ENCODE measurements at regions not wholly inside any gene's neighbourhood (a gene's known extent, or its start where the extent isn't known, plus 50 kb on each side); places are given as distances from the start of the nearest gene placed in this dataset.
"Not testable (repeated sequence)": the region's sequence is repeated elsewhere in the genome, so short reads cannot be mapped to it uniquely, and the experiment has no call there.

DNA sequence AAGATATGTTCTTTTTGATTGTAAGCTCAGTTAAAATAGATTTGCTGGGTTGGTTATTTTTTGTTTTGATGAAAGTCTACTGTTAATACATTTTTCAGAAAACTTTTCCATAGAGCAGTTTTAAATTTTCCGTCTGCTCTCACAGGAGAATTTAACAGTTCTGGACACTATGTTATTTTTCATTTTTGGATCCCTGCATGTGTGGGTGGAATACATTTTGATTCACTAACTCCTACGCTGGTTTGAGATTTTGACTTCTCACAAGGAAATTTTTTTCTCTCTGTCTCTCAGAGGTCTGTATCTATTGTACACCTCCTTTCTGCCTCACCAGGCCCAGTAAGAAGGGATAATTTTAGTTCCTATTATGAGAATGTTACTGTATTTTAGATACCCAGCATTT lies 502.4 kb downstream of the CDH10 start:
- TF ChIP-seq, protein P1, sequence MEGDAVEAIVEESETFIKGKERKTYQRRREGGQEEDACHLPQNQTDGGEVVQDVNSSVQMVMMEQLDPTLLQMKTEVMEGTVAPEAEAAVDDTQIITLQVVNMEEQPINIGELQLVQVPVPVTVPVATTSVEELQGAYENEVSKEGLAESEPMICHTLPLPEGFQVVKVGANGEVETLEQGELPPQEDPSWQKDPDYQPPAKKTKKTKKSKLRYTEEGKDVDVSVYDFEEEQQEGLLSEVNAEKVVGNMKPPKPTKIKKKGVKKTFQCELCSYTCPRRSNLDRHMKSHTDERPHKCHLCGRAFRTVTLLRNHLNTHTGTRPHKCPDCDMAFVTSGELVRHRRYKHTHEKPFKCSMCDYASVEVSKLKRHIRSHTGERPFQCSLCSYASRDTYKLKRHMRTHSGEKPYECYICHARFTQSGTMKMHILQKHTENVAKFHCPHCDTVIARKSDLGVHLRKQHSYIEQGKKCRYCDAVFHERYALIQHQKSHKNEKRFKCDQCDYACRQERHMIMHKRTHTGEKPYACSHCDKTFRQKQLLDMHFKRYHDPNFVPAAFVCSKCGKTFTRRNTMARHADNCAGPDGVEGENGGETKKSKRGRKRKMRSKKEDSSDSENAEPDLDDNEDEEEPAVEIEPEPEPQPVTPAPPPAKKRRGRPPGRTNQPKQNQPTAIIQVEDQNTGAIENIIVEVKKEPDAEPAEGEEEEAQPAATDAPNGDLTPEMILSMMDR (conservative IDR thresholded peaks at IDR 0.05; ENCODE audit: low read depth, low read length) = no peak
- H3K4me3 ChIP-seq (ENCODE audit: low read depth, low read length) = no peak overlapping the region
- DNase-seq (ENCODE audit: low read depth) = no peak

DNA sequence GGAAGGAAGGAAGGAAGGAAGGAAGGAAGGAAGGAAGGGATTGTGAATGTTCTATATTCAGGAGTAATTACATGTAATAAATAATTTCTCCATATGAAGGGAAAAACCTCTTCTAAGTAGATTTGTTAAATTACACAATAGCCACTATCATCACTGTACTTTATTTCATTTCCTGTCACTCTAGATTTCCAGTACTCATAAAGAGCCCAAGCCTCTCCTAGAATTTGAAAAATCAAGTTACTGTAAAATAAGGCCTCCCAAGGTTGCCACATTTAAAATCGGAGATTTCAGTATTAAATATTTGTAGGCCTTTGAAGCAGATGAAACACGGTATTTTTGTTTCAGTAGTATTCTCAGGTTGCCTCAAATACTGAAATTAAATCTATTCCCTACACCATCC lies 499.0 kb downstream of the CDH10 start:
- H3K4me3 ChIP-seq (ENCODE audit: low read depth, low read length) = no peak overlapping the region
- TF ChIP-seq, protein P1 (conservative IDR thresholded peaks at IDR 0.05; ENCODE audit: low read depth, low read length) = no peak
- DNase-seq (ENCODE audit: low read depth) = no peak

- TF ChIP-seq, protein P1 (conservative IDR thresholded peaks at IDR 0.05; ENCODE audit: low read depth, low read length) = no peak
- DNase-seq (ENCODE audit: low read depth) = no peak
- H3K4me3 ChIP-seq (ENCODE audit: low read depth, low read length) = no peak overlapping the region
Measured at GRCh38 chr5:24161559-24161958, 483.2 kb downstream of the CDH10 start.

DNA sequence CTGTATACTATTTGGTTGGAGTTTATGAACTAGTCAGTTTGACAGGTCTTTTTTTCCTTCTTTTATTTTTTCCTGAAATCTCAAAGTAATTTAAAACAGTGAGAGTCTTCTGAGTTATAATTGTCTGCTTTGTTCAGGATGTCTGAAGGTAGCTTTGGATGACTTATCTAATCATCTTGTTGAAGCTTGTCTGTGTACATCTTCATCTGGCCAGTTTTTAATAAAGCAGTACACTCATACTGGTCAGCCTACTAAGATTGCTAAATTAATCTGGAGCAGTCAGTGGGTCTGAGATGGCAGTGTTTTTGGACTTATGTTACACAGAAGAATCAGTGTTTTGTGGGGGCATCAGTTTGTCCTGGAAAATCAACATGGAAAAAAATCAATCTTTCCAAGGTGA lies 482.4 kb downstream of the CDH10 start:
- TF ChIP-seq, protein P1 (conservative IDR thresholded peaks at IDR 0.05; ENCODE audit: low read depth, low read length) = no peak
- DNase-seq (ENCODE audit: low read depth) = no peak
- H3K4me3 ChIP-seq (ENCODE audit: low read depth, low read length) = no peak overlapping the region

- no peak for DNase-seq (ENCODE audit: low read depth)
- TF ChIP-seq, protein P1 (conservative IDR thresholded peaks at IDR 0.05; ENCODE audit: low read depth, low read length) = no peak
- H3K4me3 ChIP-seq (ENCODE audit: low read depth, low read length) = no peak overlapping the region
Measured at GRCh38 chr5:24163091-24163490, 481.7 kb downstream of the CDH10 start.

- no peak for DNase-seq (ENCODE audit: low read depth)
- no peak overlapping the region for H3K4me3 ChIP-seq (ENCODE audit: low read depth, low read length)
- TF ChIP-seq, protein P1 (conservative IDR thresholded peaks at IDR 0.05; ENCODE audit: low read depth, low read length) = no peak
Measured at GRCh38 chr5:24167806-24168205, 477.0 kb downstream of the CDH10 start.

DNA sequence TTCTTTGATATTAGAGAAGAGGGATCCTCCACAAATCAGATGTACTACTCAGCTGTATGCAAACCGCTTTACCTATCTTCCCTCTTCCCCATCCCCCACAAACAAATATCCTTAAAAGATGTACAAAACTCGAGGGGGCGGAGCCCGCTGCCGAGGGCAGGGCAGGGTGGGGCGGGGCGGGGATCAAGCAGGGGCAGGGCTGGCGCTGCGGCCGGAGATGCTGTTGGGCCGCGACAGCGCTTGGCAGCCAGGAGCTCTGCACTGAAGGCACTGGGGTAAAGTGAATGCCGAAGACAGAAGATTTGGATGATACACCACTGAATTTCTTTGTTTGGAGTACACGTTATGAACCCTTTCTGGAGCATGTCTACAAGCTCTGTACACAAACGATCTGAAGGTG lies 474.8 kb downstream of the CDH10 start:
- TF ChIP-seq, protein P1 (conservative IDR thresholded peaks at IDR 0.05; ENCODE audit: low read depth, low read length) = no peak
- DNase-seq (ENCODE audit: low read depth) = no peak
- no peak overlapping the region for H3K4me3 ChIP-seq (ENCODE audit: low read depth, low read length)

- not testable (repeated sequence) for H3K4me3 ChIP-seq (ENCODE audit: low read depth, low read length); DNase-seq (ENCODE audit: low read depth)
Measured at GRCh38 chr5:24170930-24171329, 473.8 kb downstream of the CDH10 start.

Measured in choroid plexus epithelial cell (primary cell).